Fibroblast of villous mesenchyme (primary cell): ENCODE measurements at regions not wholly inside any gene's neighbourhood (a gene's known extent, or its start where the extent isn't known, plus 50 kb on each side); places are given as distances from the start of the nearest gene placed in this dataset.

Experiments used
- DNase-seq: peaks from one replicate; pipeline ENCODE4 v3.0.0-alpha.2; 2010; ENCODE audit warnings: low read depth
- H3K4me3 ChIP-seq: 2 replicates; pipeline ENCODE4 v1.5.1; 2011; ENCODE audit warnings: low read depth, mild to moderate bottlenecking, low read length
- CTCF ChIP-seq: IDR thresholded peaks from 2 replicates; pipeline ENCODE4 v1.5.1; 2012; ENCODE audit warnings: low read depth, mild to moderate bottlenecking, low read length; ENCODE audit not compliant: insufficient read depth

DNA sequence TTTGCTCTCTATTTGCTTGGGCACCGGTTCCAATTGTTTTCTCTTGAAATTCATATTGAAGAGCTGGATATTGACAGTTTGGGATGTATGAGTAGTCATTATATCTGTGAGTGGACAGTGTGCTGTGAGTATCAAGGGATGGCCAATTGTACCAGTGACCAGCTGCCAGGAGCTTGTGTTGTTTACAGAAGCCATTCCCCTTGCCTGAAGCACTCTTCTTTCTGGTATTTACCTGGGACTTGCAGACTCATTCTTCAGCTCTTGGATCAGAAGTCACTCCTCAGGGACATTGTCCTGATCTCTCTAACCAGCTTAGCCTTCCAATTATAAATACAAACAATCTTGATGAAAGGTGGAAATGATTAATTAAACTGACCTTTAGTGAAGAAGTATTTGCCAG lies 438.3 kb upstream of the LRATD1 start:
- TF ChIP-seq CTCF: no peak
- H3K4me3 ChIP-seq: no peak overlapping the region
- no peak for DNase-seq

GRCh38 chr2:14197293-14197692 lies 435.2 kb upstream of the LRATD1 start:
- TF ChIP-seq CTCF: no peak
- no peak for DNase-seq
- no peak overlapping the region for H3K4me3 ChIP-seq

DNA sequence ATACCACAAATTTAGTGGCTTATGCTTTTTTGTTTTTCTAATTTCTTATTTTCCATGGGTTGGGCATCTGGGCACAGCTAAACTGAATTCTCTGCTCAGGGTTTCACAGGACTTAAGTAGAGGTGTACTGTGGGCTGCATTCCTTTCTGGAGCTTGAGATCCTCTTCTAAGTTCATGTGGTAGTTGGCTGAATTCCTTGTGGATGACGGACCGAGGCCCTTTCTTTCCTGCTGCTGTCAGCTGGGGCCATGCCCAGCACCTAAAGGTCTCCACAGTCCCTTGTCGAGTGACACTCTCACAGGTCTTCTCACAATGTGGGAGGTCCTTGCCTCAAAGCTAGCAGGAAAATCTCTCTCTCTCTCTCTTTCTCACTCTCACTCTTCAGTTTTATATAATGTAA lies 433.5 kb upstream of the LRATD1 start:
- no peak overlapping the region for H3K4me3 ChIP-seq
- TF ChIP-seq CTCF: no peak
- no peak for DNase-seq

DNA sequence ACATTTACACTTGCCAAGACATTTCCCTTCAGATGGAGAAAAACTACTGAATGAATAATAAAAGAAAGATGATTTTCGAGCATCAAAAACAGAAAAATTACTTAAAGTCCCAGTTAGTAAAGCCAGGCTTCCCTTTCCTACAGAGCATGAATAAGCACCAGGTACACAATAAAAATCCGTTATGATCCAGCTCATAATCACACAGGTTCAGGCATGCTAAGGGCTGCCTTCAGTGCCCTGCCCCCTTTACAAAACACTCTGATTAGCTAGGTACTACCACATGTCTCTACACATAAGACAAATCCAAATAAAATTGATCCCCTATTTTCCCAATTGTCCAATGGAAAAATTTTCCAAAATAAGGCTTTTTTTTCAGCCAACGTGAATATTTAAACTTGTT lies 413.2 kb upstream of the LRATD1 start:
- no peak overlapping the region for H3K4me3 ChIP-seq
- no peak for DNase-seq
- no peak for TF ChIP-seq CTCF

- TF ChIP-seq CTCF: no peak
- DNase-seq: no peak
- H3K4me3 ChIP-seq: no peak overlapping the region
These were observed 412.4 kb upstream of the LRATD1 start for GRCh38 chr2:14220101-14220500.

GRCh38 chr2:14221466-14221865 lies 411.1 kb upstream of the LRATD1 start:
- H3K4me3 ChIP-seq: no peak overlapping the region
- no peak for TF ChIP-seq CTCF
- no peak for DNase-seq

GRCh38 chr2:14223576-14223975 lies 408.9 kb upstream of the LRATD1 start:
- no peak for DNase-seq
- H3K4me3 ChIP-seq: no peak overlapping the region
- no peak for TF ChIP-seq CTCF
